GM18502 (cell line): ENCODE measurements at regions not wholly inside any gene's neighbourhood (a gene's known extent, or its start where the extent isn't known, plus 50 kb on each side); places are given as distances from the start of the nearest gene placed in this dataset.
"Not testable (repeated sequence)": the region's sequence is repeated elsewhere in the genome, so short reads cannot be mapped to it uniquely, and the experiment has no call there.

Experiments
- ATAC-seq: cut with Tn5 transposase; IDR thresholded peaks from one replicate; pipeline ENCODE4 v1.9.1; 2021; ENCODE audit warnings: mild to moderate bottlenecking; ENCODE audit not compliant: unreplicated experiment, poor library complexity

- ATAC-seq = no peak
These were observed 98.9 kb upstream of the GSE1 start for GRCh38 chr16:85514295-85514597.

GRCh38 chr16:85514598-85515318 is 98.4 kb upstream of the GSE1 start:
- ATAC-seq = no peak

- ATAC-seq = no peak
These were observed 97.8 kb upstream of the GSE1 start for GRCh38 chr16:85515319-85515745.

GRCh38 chr16:85515830-85516397 is 97.2 kb upstream of the GSE1 start:
- ATAC-seq = no peak

- no peak for ATAC-seq
These were observed 96.0 kb upstream of the GSE1 start for GRCh38 chr16:85517154-85517553.

- no peak for ATAC-seq
These were observed 95.5 kb upstream of the GSE1 start for GRCh38 chr16:85517563-85518179.

- ATAC-seq = no peak
These were observed 94.6 kb upstream of the GSE1 start for GRCh38 chr16:85518398-85519049.

- not testable (repeated sequence) for ATAC-seq
These were observed 94.1 kb upstream of the GSE1 start for GRCh38 chr16:85519050-85519440.

GRCh38 chr16:85519540-85520231 is 93.4 kb upstream of the GSE1 start:
- no peak for ATAC-seq

- no peak for ATAC-seq
These were observed 92.1 kb upstream of the GSE1 start for GRCh38 chr16:85520853-85521521.

GRCh38 chr16:85521552-85522307 is 91.4 kb upstream of the GSE1 start:
- no peak for ATAC-seq

- ATAC-seq = no peak
These were observed 90.7 kb upstream of the GSE1 start for GRCh38 chr16:85522308-85522841.

GRCh38 chr16:85522842-85523601 is 90.1 kb upstream of the GSE1 start:
- ATAC-seq = no peak

- no peak for ATAC-seq
These were observed 89.3 kb upstream of the GSE1 start for GRCh38 chr16:85523602-85524364.

- no peak for ATAC-seq
These were observed 88.8 kb upstream of the GSE1 start for GRCh38 chr16:85524365-85524629.

- no peak for ATAC-seq
These were observed 88.3 kb upstream of the GSE1 start for GRCh38 chr16:85524630-85525419.

GRCh38 chr16:85525420-85526184 is 87.5 kb upstream of the GSE1 start:
- ATAC-seq = no peak
